Vagina (tissue), 2 donors: ENCODE measurements at regions not wholly inside any gene's neighbourhood (a gene's known extent, or its start where the extent isn't known, plus 50 kb on each side); places are given as distances from the start of the nearest gene placed in this dataset.
A peak's percentile ranks its signal among the peaks of the same experiment; 100 is the strongest.
"Not testable (repeated sequence)": the region's sequence is repeated elsewhere in the genome, so short reads cannot be mapped to it uniquely, and the experiment has no call there.

Experiments
- DNase-seq, 2 donors: peaks; one replicate each; pipeline ENCODE4 v3.0.0-alpha.2; 2017; ENCODE audit errors: extremely low spot score in 2 of 2
- H3K27ac ChIP-seq: fragments of 200-600 bp; sonication (generic); one replicate; pipeline ENCODE4 v1.5.1; 2019
- H3K27me3 ChIP-seq: fragments of 200-600 bp; sonication (generic); one replicate; pipeline ENCODE4 v1.5.1; 2019
- H3K36me3 ChIP-seq, 2 donors: fragments of 200-600 bp; sonication (generic); one replicate each; pipeline ENCODE4 v1.5.1; 2017 to 2019
- H3K4me1 ChIP-seq: fragments of 200-600 bp; sonication (generic); one replicate; pipeline ENCODE4 v1.5.1; 2019
- H3K4me3 ChIP-seq, 2 donors: fragments of 200-600 bp; sonication (generic); 1 replicate in 1 of 2; 2 replicates in 1 of 2; pipeline ENCODE4 v1.5.1; 2016 to 2019
- H3K9me3 ChIP-seq: fragments of 200-600 bp; sonication (generic); one replicate; pipeline ENCODE4 v1.5.1; 2019
- POLR2A ChIP-seq, 2 donors: fragments of 450-650 bp; IDR thresholded peaks; one replicate each; pipeline ENCODE4 v1.6.1; 2017; ENCODE audit warnings: antibody characterized with exemption in 2 of 2, mild to moderate bottlenecking in 2 of 2, moderate library complexity in 2 of 2
- POLR2AphosphoS5 ChIP-seq, 2 donors: sonication (generic); formaldehyde crosslinking; IDR thresholded peaks; one replicate each; pipeline ENCODE4 v1.9.0; 2017; ENCODE audit warnings: antibody characterized with exemption in 2 of 2, mild to moderate bottlenecking in 2 of 2, low read depth in 1 of 2; ENCODE audit not compliant: insufficient read depth in 1 of 2
- intact Hi-C: fragments of 100-400 bp; cut with DNase I; formaldehyde crosslinking; loops from one replicate; pipeline ENCODE4 v1.15.1; 2023
- TF ChIP-seq, protein P1 (sequence below), 3 experiments: fragments of 450-650 bp in 2 of 3; fragments of 200-600 bp in 1 of 3; sonication (generic) in 1 of 3; IDR thresholded peaks; one replicate each; pipeline ENCODE4 v1.5.1; 2017 to 2019; ENCODE audit warnings: antibody characterized with exemption in 3 of 3, mild to moderate bottlenecking in 2 of 3, moderate library complexity in 2 of 3

- Histone ChIP-seq H3K9me3 (no peaks in the 10 kb centered on the region), H3K27me3 (no peaks in the 10 kb centered on the region)
These were observed 1691.4 kb downstream of the TP53TG3F start for GRCh38 chr16:35150805-35151312.

DNA sequence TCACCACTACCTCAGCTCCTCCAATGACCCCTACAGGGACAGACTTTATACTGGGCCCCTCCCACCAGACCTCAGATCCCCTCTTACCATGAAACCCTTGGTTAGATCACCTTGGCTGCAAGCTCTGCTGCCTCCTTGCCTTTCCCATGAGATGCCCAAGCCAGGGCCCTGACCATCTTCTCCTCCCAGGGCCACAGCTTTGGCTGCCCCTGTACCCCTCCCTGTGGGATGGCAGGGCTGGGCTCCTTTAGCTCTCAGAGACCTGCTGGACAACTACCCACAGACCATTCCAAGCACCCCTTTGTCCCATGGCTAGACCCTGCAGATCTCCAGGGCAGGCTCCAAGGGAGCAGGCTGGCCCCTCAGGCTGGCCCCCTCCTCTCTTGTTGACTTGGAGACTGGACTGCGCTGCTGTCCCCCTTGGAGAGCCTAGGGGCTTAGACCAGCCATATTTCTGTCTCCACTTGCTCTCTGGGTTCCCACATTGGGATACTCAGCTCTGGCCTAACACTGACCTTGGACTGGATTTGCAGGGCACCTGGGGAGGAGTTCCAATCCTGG, 1692.7 kb downstream of the TP53TG3F start:
- H3K27ac ChIP-seq: no peak overlapping the region
- H3K4me1 ChIP-seq: no peaks in the 10 kb centered on the region
- intact Hi-C loops: no loop called here
- DNase-seq: no peak
- no peak overlapping the region for H3K4me3 ChIP-seq
- no peaks in the 10 kb centered on the region for H3K36me3 ChIP-seq
- no peaks in the 10 kb centered on the region for H3K27me3 ChIP-seq
- no peaks in the 10 kb centered on the region for H3K9me3 ChIP-seq
- TF ChIP-seq POLR2A (IDR thresholded peaks at IDR 0.05) (no peak), POLR2AphosphoS5 (IDR thresholded peaks at IDR 0.05; ENCODE audit: insufficient read depth in 1 of 2, low read depth in 1 of 2) (no peak)
- TF ChIP-seq, protein P1, sequence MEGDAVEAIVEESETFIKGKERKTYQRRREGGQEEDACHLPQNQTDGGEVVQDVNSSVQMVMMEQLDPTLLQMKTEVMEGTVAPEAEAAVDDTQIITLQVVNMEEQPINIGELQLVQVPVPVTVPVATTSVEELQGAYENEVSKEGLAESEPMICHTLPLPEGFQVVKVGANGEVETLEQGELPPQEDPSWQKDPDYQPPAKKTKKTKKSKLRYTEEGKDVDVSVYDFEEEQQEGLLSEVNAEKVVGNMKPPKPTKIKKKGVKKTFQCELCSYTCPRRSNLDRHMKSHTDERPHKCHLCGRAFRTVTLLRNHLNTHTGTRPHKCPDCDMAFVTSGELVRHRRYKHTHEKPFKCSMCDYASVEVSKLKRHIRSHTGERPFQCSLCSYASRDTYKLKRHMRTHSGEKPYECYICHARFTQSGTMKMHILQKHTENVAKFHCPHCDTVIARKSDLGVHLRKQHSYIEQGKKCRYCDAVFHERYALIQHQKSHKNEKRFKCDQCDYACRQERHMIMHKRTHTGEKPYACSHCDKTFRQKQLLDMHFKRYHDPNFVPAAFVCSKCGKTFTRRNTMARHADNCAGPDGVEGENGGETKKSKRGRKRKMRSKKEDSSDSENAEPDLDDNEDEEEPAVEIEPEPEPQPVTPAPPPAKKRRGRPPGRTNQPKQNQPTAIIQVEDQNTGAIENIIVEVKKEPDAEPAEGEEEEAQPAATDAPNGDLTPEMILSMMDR (IDR thresholded peaks at IDR 0.05): no peak

More at GRCh38 chr16:35150805-35151312, 1691.4 kb downstream of the TP53TG3F start:
- Histone ChIP-seq H3K36me3 (no peaks in the 10 kb centered on the region), H3K4me1 (no peaks in the 10 kb centered on the region), H3K4me3 (no peak overlapping the region), H3K27ac (no peak overlapping the region)
- intact Hi-C loops: no loop called here
- TF ChIP-seq, protein P1 (IDR thresholded peaks at IDR 0.05): no peak
- no peak for DNase-seq

DNA sequence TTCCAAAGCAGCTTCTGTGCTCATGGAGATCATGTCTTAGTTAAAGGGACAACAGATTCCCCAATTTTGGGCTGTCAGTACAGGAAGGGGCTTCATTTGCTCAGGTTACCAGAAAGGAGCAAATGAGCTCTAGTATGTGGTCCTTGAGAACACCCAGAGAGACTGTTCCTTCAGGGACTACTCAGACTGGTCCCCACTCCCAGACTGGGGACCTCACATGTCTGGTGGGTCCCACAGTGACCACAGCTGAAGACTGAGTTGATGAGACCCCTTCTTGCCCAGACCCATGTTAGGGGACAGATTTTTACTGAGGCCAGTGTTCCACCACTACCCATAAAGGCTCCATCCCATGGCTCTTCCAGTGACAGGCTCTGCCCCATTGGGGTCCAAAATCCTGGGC, 1695.2 kb downstream of the TP53TG3F start:
- Histone ChIP-seq H3K27ac (no peak overlapping the region), H3K4me1 (no peaks in the 10 kb centered on the region), H3K4me3 (no peak overlapping the region), H3K36me3 (no peaks in the 10 kb centered on the region), H3K9me3 (no peaks in the 10 kb centered on the region), H3K27me3 (no peaks in the 10 kb centered on the region)
- DNase-seq: no peak
- no peak for TF ChIP-seq POLR2AphosphoS5 (IDR thresholded peaks at IDR 0.05; ENCODE audit: insufficient read depth in 1 of 2, low read depth in 1 of 2)
- TF ChIP-seq, protein P1 (IDR thresholded peaks at IDR 0.05): no peak
- no peak for TF ChIP-seq POLR2A (IDR thresholded peaks at IDR 0.05)
- intact Hi-C loops: no loop called here

DNA sequence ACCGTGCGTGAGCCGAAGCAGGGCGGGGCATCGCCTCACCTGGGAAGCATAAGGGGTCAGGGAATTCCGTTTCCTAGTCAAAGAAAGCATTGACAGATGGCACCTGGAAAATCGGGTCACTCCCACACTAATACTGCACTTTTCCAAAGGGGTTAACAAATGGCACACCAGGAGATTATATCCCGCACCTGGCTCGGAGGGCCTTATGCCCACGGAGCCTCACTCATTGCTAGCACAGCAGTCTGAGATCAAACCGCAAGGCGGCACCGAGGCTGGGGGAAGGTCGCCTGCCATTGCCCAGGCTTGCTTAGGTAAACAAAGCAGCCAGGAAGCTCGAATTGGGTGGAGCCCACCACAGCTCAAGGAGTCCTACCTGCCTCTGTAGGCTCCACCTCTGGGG, 1698.1 kb downstream of the TP53TG3F start:
- H3K4me1 ChIP-seq, H3K9me3 ChIP-seq, H3K27me3 ChIP-seq, intact Hi-C loops, H3K36me3 ChIP-seq, H3K27ac ChIP-seq, H3K4me3 ChIP-seq: not testable (repeated sequence)
- peak in 1 of 2 donors; percentile 47 for DNase-seq

DNA sequence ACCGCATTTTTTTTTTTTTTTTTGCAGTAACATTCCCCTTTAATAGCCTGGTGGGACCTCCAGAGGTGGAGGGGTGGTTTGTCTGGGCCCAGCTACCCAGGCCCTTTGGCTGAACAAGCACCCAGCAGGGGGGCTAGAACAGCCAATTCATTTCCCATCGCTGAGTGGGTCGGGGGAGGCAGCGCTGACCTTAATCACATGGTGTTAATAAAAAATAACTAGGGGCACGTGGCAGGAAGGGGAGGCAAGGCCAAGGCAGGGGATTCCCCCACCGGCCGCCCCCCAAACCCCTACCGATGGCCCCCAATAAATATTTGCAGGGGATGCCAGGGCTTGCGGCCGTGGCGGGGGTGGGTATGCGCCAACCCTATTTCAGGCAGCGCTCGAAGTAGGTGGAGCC, 1709.9 kb downstream of the TP53TG3F start:
- H3K9me3 ChIP-seq, H3K4me3 ChIP-seq, H3K27ac ChIP-seq, H3K36me3 ChIP-seq, H3K4me1 ChIP-seq, H3K27me3 ChIP-seq, DNase-seq, intact Hi-C loops: not testable (repeated sequence)

GRCh38 chr16:35170061-35170460, 1710.6 kb downstream of the TP53TG3F start:
- DNase-seq, intact Hi-C loops, H3K27me3 ChIP-seq, H3K36me3 ChIP-seq, H3K27ac ChIP-seq, H3K9me3 ChIP-seq, H3K4me3 ChIP-seq, H3K4me1 ChIP-seq: not testable (repeated sequence)

- Histone ChIP-seq H3K27me3 (no peaks in the 10 kb centered on the region), H3K4me1 (no peaks in the 10 kb centered on the region), H3K4me3 (no peak overlapping the region), H3K9me3 (no peaks in the 10 kb centered on the region), H3K27ac (no peak overlapping the region), H3K36me3 (no peaks in the 10 kb centered on the region)
- TF ChIP-seq, protein P1 (IDR thresholded peaks at IDR 0.05): no peak
- TF ChIP-seq POLR2A (IDR thresholded peaks at IDR 0.05): no peak
- TF ChIP-seq POLR2AphosphoS5 (IDR thresholded peaks at IDR 0.05; ENCODE audit: insufficient read depth in 1 of 2, low read depth in 1 of 2): no peak
- DNase-seq: no peak
- intact Hi-C loops: no loop called here
These were observed 1711.2 kb downstream of the TP53TG3F start for GRCh38 chr16:35170610-35171009.
